GM18505 (cell line): ENCODE measurements at regions not wholly inside any gene's neighbourhood (a gene's known extent, or its start where the extent isn't known, plus 50 kb on each side); places are given as distances from the start of the nearest gene placed in this dataset.

Experiments
- ATAC-seq: cut with Tn5 transposase; IDR thresholded peaks from one replicate; pipeline ENCODE4 v1.9.1; 2021; ENCODE audit not compliant: unreplicated experiment
- POLR2A ChIP-seq: IDR thresholded peaks from 4 replicates; pipeline ENCODE4 v1.6.1; 2011; ENCODE audit warnings: borderline replicate concordance; ENCODE audit not compliant: insufficient read depth, insufficient read length; ENCODE audit errors: extremely low read depth

DNA sequence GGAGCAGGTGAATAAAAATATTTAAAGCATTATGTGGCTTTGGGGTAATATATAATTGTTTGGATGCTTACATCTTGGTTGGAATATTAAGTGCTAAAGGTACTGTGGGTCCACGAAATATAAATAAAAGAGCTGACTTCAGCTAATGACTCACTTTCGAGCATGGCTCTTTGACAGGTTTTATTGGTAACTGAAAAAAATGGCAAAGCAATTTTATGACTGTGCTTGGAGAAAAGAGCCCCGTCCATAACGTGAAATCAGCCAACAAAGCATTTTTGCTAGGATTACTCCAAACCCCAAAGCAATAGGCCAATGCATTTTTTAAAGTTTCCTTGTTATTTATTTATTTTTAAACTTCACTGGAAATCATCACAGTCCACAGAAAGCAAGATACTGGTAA is 397.2 kb upstream of the CDH19 start:
- TF ChIP-seq POLR2A, result no peak

GRCh38 chr18:66999003-66999402 is 395.1 kb upstream of the CDH19 start:
- no peak for TF ChIP-seq POLR2A
- no peak for ATAC-seq

More for the DNA sequence above, 397.2 kb upstream of the CDH19 start:
- no peak for ATAC-seq

- TF ChIP-seq POLR2A, result no peak
- ATAC-seq, result no peak
Measured at GRCh38 chr18:66995270-66995669, 391.4 kb upstream of the CDH19 start.

GRCh38 chr18:66994790-66995189 is 390.9 kb upstream of the CDH19 start:
- TF ChIP-seq POLR2A, result no peak
- ATAC-seq, result no peak

- TF ChIP-seq POLR2A, result no peak
- no peak for ATAC-seq
Measured at GRCh38 chr18:66993492-66993891, 389.6 kb upstream of the CDH19 start.

DNA sequence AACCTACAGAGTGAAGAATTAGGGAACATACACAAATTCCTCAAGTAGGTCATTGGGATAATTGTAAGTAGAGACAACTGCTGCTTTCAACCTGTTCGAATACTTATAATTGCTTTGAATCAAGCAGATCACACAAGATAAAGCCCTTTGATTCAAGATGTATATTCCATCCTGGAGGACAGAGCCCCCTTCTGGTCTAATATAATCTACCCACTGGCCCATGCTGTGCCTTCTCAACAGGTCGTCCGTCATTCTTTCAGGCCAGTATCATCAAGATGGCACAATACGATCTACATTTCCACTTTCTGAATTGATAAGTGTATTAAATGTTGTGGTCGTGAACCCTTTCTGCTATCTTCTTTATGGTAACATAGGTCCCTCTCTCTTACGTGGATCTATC is 387.0 kb upstream of the CDH19 start:
- no peak for ATAC-seq
- TF ChIP-seq POLR2A, result no peak

- no peak for ATAC-seq
- no peak for TF ChIP-seq POLR2A
Measured at GRCh38 chr18:66979009-66979408, 375.1 kb upstream of the CDH19 start.

GRCh38 chr18:66972681-66973080 is 368.8 kb upstream of the CDH19 start:
- TF ChIP-seq POLR2A, result no peak
- no peak for ATAC-seq

DNA sequence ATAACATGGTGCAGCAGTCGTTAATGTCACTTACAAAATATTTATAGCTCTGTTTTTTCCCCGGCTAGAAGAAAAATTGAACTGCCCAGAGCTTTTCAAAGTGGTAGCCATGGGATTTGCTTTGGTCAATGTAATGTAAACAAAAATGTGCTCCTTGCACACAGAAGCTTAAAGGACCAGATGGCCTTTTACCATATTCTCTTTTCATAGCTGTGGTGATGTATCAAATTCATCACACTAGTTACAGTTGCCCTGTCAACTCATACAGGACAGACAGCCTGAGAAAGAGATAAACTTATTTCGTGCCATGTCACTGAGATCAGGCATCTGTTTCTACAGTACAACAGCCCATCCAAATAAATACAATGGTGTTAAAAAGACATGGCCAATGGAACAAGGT is 368.1 kb upstream of the CDH19 start:
- ATAC-seq, result no peak
- TF ChIP-seq POLR2A, result no peak

GRCh38 chr18:66966171-66966570 is 362.3 kb upstream of the CDH19 start:
- TF ChIP-seq POLR2A, result no peak
- no peak for ATAC-seq

- no peak for ATAC-seq
Measured at GRCh38 chr18:66958309-66958708, 354.4 kb upstream of the CDH19 start.

DNA sequence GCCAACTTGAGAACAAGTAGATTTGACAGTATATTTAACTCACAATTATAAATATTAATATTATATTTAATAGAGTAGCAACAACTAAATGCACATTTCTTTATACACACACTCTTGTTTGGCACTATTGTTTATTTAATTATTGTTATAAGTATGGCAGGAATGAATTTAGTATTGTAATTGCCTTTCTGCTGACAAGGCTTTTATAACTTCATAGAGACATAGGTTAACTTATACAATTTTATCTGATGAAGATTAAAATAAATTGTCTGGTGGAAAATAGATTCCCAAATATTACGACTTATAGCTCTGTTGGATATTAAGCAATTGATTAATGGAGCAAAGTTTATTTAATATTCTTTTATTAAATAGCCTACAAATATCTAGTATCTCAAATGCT is 347.9 kb upstream of the CDH19 start:
- TF ChIP-seq POLR2A, result no peak

More at GRCh38 chr18:66958309-66958708, 354.4 kb upstream of the CDH19 start:
- TF ChIP-seq POLR2A, result no peak

GRCh38 chr18:66949419-66949818 is 345.5 kb upstream of the CDH19 start:
- no peak for ATAC-seq

More for the DNA sequence above, 347.9 kb upstream of the CDH19 start:
- no peak for ATAC-seq

GRCh38 chr18:66937546-66937945 is 333.7 kb upstream of the CDH19 start:
- ATAC-seq, result no peak
- no peak for TF ChIP-seq POLR2A

More at GRCh38 chr18:66949419-66949818, 345.5 kb upstream of the CDH19 start:
- no peak for TF ChIP-seq POLR2A

DNA sequence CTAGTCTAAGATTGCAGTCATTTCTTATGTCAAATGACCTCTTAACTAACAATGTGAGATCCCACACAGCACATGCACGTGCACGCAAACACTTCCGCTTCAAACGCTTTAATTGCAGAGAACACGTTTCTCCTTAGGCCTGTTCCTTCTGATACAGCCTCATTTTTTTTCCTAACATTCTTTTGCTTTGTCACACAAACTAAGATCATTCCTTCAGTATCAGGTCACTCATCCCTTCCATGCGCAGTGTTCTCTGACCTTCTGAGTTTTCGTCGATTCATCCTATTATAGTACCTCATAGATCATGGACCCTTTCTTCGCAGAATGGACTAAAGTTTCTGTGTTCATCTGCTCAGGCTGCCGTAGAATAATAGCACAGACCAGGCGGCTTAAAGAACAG is 327.1 kb upstream of the CDH19 start:
- TF ChIP-seq POLR2A, result no peak
- ATAC-seq, result no peak
